ENCODE measurements at regions not wholly inside any gene's neighbourhood (a gene's known extent, or its start where the extent isn't known, plus 50 kb on each side); places are given as distances from the start of the nearest gene placed in this dataset.
A peak's percentile ranks its signal among the peaks of the same experiment; 100 is the strongest.

DNA sequence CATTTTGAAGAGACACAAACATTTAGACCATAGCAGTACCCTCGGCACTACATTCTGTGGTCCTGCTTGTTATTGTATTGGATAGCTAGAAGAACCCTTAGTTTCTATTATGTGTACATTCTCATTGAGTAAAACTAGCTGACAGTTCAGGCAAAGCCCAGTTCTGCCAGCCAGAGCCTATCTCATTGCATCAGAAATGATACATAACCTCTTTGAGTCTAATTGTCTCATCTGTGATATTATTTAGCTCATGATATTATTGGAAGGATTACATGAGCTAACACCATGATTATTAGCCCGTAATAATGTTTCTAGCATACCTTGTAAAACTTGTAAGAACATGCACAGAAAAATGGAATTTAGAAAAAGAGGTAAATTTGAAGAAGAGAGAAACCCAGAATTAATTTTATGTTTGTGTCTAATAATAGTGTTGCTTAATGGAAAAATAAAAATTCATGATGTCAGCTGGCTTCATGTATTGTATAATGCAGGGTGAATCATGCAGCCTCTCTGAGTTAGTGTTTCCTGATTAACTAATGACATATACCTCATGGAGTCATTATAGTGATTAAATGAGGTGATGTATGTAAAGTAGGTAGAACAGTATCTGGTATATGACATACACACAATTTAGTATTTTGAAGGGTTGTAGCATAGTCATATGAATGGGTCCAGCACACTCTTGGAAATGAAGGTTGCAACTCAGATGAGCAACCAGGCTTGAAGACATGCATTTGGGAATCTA is 339.4 kb upstream of the GRM7 start:
- TF ChIP-seq, protein P1, sequence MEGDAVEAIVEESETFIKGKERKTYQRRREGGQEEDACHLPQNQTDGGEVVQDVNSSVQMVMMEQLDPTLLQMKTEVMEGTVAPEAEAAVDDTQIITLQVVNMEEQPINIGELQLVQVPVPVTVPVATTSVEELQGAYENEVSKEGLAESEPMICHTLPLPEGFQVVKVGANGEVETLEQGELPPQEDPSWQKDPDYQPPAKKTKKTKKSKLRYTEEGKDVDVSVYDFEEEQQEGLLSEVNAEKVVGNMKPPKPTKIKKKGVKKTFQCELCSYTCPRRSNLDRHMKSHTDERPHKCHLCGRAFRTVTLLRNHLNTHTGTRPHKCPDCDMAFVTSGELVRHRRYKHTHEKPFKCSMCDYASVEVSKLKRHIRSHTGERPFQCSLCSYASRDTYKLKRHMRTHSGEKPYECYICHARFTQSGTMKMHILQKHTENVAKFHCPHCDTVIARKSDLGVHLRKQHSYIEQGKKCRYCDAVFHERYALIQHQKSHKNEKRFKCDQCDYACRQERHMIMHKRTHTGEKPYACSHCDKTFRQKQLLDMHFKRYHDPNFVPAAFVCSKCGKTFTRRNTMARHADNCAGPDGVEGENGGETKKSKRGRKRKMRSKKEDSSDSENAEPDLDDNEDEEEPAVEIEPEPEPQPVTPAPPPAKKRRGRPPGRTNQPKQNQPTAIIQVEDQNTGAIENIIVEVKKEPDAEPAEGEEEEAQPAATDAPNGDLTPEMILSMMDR (IDR thresholded peaks at IDR 0.05) = no peak
- Histone ChIP-seq H3K4me3 (no peak overlapping the region), H3K9me3 (no peaks in the 10 kb centered on the region), H3K27ac (no peak overlapping the region), H3K36me3 (no peaks in the 10 kb centered on the region), H3K27me3 (no peaks in the 10 kb centered on the region), H3K4me1 (peaks cover 0 to 6% (median 3%) of the 10 kb centered on the region in 9 donors)
- intact Hi-C loops (cut with DNase I) = no loop called here
- ATAC-seq (no peak), DNase-seq (no peak)
- 85 to 86% methylated on average over 2 of the region's 2 CpGs for WGBS, 2 donors

DNA sequence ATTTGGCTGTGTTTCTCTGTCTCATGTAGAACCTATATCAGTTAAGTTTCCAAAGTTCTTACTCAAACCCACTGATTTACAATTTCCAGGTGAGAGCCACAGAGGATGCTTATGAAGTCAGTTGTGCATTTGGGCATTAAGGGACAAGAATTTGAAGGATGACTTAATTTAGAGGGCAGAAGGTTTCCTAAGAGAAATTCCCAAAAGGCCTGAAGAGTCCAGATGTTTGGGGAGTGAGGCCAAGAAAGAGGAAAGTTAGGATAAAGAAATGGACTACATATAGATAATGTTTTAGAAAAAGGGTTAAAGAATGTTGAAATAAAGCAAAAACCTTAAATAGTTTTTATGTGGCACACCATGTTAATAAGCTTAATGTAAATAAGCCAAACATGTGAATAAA is 338.7 kb upstream of the GRM7 start:
- H3K27me3 ChIP-seq = no peaks in the 10 kb centered on the region
- no peak overlapping the region for H3K27ac ChIP-seq
- H3K36me3 ChIP-seq = no peaks in the 10 kb centered on the region
- no peak overlapping the region for H3K4me3 ChIP-seq
- TF ChIP-seq, protein P1 (IDR thresholded peaks at IDR 0.05) = no peak
- H3K9me3 ChIP-seq = no peaks in the 10 kb centered on the region
- no peak for DNase-seq
- no peak for ATAC-seq
- H3K4me1 ChIP-seq = peaks cover 0 to 6% (median 3%) of the 10 kb centered on the region in 9 donors
- intact Hi-C loops (cut with DNase I) = no loop called here

DNA sequence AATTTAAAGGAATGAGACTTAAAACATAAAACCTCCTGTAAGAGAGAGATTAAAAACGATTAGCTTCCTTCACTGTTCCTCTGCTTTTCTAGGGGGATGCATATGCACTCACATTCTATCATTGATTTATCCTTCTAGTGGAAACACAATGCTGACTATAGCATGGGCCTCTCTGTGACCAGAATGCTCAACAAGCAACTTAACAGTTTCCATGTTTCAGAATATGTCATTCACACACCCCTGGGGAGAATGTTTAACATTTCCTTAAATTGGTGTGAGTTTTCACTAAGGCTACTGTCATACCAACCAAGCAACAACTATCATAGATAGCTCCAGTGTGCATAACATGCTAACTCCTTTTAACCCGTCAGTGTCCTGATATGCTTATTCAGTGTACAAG is 337.9 kb upstream of the GRM7 start:
- H3K4me3 ChIP-seq = no peak overlapping the region
- TF ChIP-seq, protein P1 (IDR thresholded peaks at IDR 0.05) = no peak
- ATAC-seq (no peak), DNase-seq (no peak)
- intact Hi-C loops (cut with DNase I) = no loop called here
- no peaks in the 10 kb centered on the region for H3K27me3 ChIP-seq
- H3K4me1 ChIP-seq = peaks cover 0 to 6% (median 3%) of the 10 kb centered on the region in 9 donors
- H3K27ac ChIP-seq = no peak overlapping the region
- 53 to 61% methylated on average over 2 of the region's 2 CpGs for WGBS, 2 donors
- no peaks in the 10 kb centered on the region for H3K9me3 ChIP-seq
- H3K36me3 ChIP-seq = no peaks in the 10 kb centered on the region

DNA sequence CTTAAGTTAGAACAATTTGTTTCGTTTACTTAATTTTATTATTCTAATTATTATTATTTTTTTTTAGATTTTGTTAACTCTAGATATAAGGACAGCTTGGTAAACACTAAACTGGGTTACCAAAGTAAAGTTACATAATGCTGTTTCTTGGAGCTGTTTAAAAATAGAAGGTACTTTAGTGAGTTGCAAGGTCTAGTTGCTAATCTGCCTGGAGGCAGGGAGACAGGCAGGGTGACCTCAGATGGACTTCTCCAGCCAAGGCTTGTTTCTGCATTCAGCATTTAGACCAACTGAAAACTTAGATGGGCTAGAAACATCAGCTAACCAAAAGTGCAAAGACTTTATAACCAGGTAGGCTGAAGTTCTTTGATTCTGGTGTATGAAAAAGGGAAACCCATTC is 336.4 kb upstream of the GRM7 start:
- Histone ChIP-seq H3K27me3 (no peaks in the 10 kb centered on the region), H3K9me3 (no peaks in the 10 kb centered on the region), H3K4me3 (no peak overlapping the region), H3K4me1 (peaks cover 0 to 6% (median 3%) of the 10 kb centered on the region in 9 donors), H3K36me3 (no peaks in the 10 kb centered on the region), H3K27ac (no peak overlapping the region)
- TF ChIP-seq, protein P1 (IDR thresholded peaks at IDR 0.05) = no peak
- intact Hi-C loops (cut with DNase I) = no loop called here
- peak in 1 of 2 donors; percentile 7 for DNase-seq
- WGBS, 2 donors = 33 to 69% methylated on average over 1 of the region's 1 CpG
- peak in 7 of 8 donors; percentile 58 to 89 (median 79) for ATAC-seq

All from heart right ventricle (tissue), 16 donors.